Panc1 (cell line): ENCODE measurements at regions not wholly inside any gene's neighbourhood (a gene's known extent, or its start where the extent isn't known, plus 50 kb on each side); places are given as distances from the start of the nearest gene placed in this dataset.

Experiments
- CTCF ChIP-seq: fragments of 450-650 bp; IDR thresholded peaks from 2 replicates; pipeline ENCODE4 v1.5.1; 2017; ENCODE audit warnings: mild to moderate bottlenecking
- POLR2AphosphoS5 ChIP-seq: IDR thresholded peaks from 2 replicates; pipeline ENCODE4 v1.6.1; 2012; ENCODE audit warnings: mild to moderate bottlenecking, low read depth, low read length, moderate library complexity
- TCF7L2 ChIP-seq: IDR thresholded peaks from 2 replicates; pipeline ENCODE4 v1.6.1; 2011; ENCODE audit warnings: mild to moderate bottlenecking, low read depth, low read length, inconsistent platforms

GRCh38 chr13:99843872-99844271 is 127.7 kb downstream of the ZIC5 start:
- TF ChIP-seq TCF7L2 = no peak
- no peak for TF ChIP-seq CTCF
- TF ChIP-seq POLR2AphosphoS5 = no peak
